ENCODE measurements at regions not wholly inside any gene's neighbourhood (a gene's known extent, or its start where the extent isn't known, plus 50 kb on each side); places are given as distances from the start of the nearest gene placed in this dataset.
"Not testable (repeated sequence)": the region's sequence is repeated elsewhere in the genome, so short reads cannot be mapped to it uniquely, and the experiment has no call there.

GRCh38 chr6:146938266-146938665, 266.0 kb upstream of the STXBP5 start:
- H3K9me3 ChIP-seq (ENCODE audit: control insufficient read depth in 4 of 4, insufficient read depth in 3 of 4, low read length in 3 of 4): peaks cover 0 to 5% (median 0%) of the 10 kb centered on the region in 4 donors
- no peak overlapping the region for H3K4me3 ChIP-seq
- DNase-seq: no peak
- H3K27ac ChIP-seq (ENCODE audit: low read depth in 1 of 2, low read length in 1 of 2): no peak overlapping the region
- no peaks in the 10 kb centered on the region for H3K36me3 ChIP-seq (ENCODE audit: control insufficient read depth in 4 of 4, insufficient read depth in 4 of 4, low read length in 4 of 4)
- no peak for TF ChIP-seq CTCF (IDR thresholded peaks at IDR 0.05; ENCODE audit: control extremely low read depth, extremely low read depth)
- no peak overlapping the region for H3K9ac ChIP-seq (ENCODE audit: insufficient read depth in 1 of 2, low read length in 2 of 2)
- 57 to 84% methylated on average over 1 of the region's 1 CpG for WGBS, 2 donors
- H3K4me1 ChIP-seq (ENCODE audit: control insufficient read depth in 5 of 5, insufficient read depth in 5 of 5, low read length in 5 of 5): no peaks in the 10 kb centered on the region
- ATAC-seq (ENCODE audit: insufficient read depth, low FRiP score): no peak
- H3K27me3 ChIP-seq (ENCODE audit: control insufficient read depth in 3 of 3, insufficient read depth in 3 of 3, low read length in 2 of 3): no peaks in the 10 kb centered on the region

GRCh38 chr6:146939456-146939855, 264.8 kb upstream of the STXBP5 start:
- not testable (repeated sequence) for H3K27me3 ChIP-seq (ENCODE audit: control insufficient read depth in 3 of 3, insufficient read depth in 3 of 3, low read length in 2 of 3); DNase-seq; ATAC-seq (ENCODE audit: insufficient read depth, low FRiP score); H3K4me3 ChIP-seq; H3K27ac ChIP-seq (ENCODE audit: low read depth in 1 of 2, low read length in 1 of 2); H3K9me3 ChIP-seq (ENCODE audit: control insufficient read depth in 4 of 4, insufficient read depth in 3 of 4, low read length in 3 of 4); H3K9ac ChIP-seq (ENCODE audit: insufficient read depth in 1 of 2, low read length in 2 of 2); H3K4me1 ChIP-seq (ENCODE audit: control insufficient read depth in 5 of 5, insufficient read depth in 5 of 5, low read length in 5 of 5); H3K36me3 ChIP-seq (ENCODE audit: control insufficient read depth in 4 of 4, insufficient read depth in 4 of 4, low read length in 4 of 4)
- 43 to 63% methylated on average over 6 of the region's 6 CpGs for WGBS, 2 donors

GRCh38 chr6:146943664-146944063, 260.6 kb upstream of the STXBP5 start:
- H3K4me3 ChIP-seq: no peak overlapping the region
- H3K9ac ChIP-seq (ENCODE audit: insufficient read depth in 1 of 2, low read length in 2 of 2): no peak overlapping the region
- H3K36me3 ChIP-seq (ENCODE audit: control insufficient read depth in 4 of 4, insufficient read depth in 4 of 4, low read length in 4 of 4): no peaks in the 10 kb centered on the region
- no peaks in the 10 kb centered on the region for H3K27me3 ChIP-seq (ENCODE audit: control insufficient read depth in 3 of 3, insufficient read depth in 3 of 3, low read length in 2 of 3)
- H3K4me1 ChIP-seq (ENCODE audit: control insufficient read depth in 5 of 5, insufficient read depth in 5 of 5, low read length in 5 of 5): no peaks in the 10 kb centered on the region
- no peak for TF ChIP-seq CTCF (IDR thresholded peaks at IDR 0.05; ENCODE audit: control extremely low read depth, extremely low read depth)
- no peak overlapping the region for H3K27ac ChIP-seq (ENCODE audit: low read depth in 1 of 2, low read length in 1 of 2)
- DNase-seq (no peak), ATAC-seq (ENCODE audit: insufficient read depth, low FRiP score) (no peak)
- WGBS, 2 donors: 85 to 87% methylated on average over 4 of the region's 4 CpGs
- H3K9me3 ChIP-seq (ENCODE audit: control insufficient read depth in 4 of 4, insufficient read depth in 3 of 4, low read length in 3 of 4): peaks cover 0 to 9% (median 0%) of the 10 kb centered on the region in 4 donors

- Histone ChIP-seq H3K4me1 (ENCODE audit: control insufficient read depth in 5 of 5, insufficient read depth in 5 of 5, low read length in 5 of 5) (no peaks in the 10 kb centered on the region), H3K27ac (ENCODE audit: low read depth in 1 of 2, low read length in 1 of 2) (no peak overlapping the region), H3K9ac (ENCODE audit: insufficient read depth in 1 of 2, low read length in 2 of 2) (no peak overlapping the region), H3K9me3 (ENCODE audit: control insufficient read depth in 4 of 4, insufficient read depth in 3 of 4, low read length in 3 of 4) (peaks cover 0 to 9% (median 0%) of the 10 kb centered on the region in 4 donors), H3K36me3 (ENCODE audit: control insufficient read depth in 4 of 4, insufficient read depth in 4 of 4, low read length in 4 of 4) (no peaks in the 10 kb centered on the region), H3K27me3 (ENCODE audit: control insufficient read depth in 3 of 3, insufficient read depth in 3 of 3, low read length in 2 of 3) (no peaks in the 10 kb centered on the region), H3K4me3 (no peak overlapping the region)
- no peak for TF ChIP-seq CTCF (IDR thresholded peaks at IDR 0.05; ENCODE audit: control extremely low read depth, extremely low read depth)
- no peak for DNase-seq
- no peak for ATAC-seq (ENCODE audit: insufficient read depth, low FRiP score)
These were observed 260.1 kb upstream of the STXBP5 start for GRCh38 chr6:146944077-146944476.

All from lung (tissue), 11 donors.